Lower leg skin (tissue), 4 donors: ENCODE measurements at regions not wholly inside any gene's neighbourhood (a gene's known extent, or its start where the extent isn't known, plus 50 kb on each side); places are given as distances from the start of the nearest gene placed in this dataset.

Experiments
- DNase-seq, 2 donors: peaks; one replicate each; pipeline ENCODE4 v3.0.0-alpha.2; 2019; ENCODE audit warnings: low spot score in 2 of 2
- H3K4me3 ChIP-seq: fragments of 200-600 bp; sonication (generic); 2 replicates; pipeline ENCODE4 v1.5.1; 2017; ENCODE audit warnings: mild to moderate bottlenecking, low read depth; ENCODE audit not compliant: poor library complexity, severe bottlenecking
- CTCF ChIP-seq, 3 donors: fragments of 450-650 bp; IDR thresholded peaks; one replicate each; pipeline ENCODE4 v1.5.1; 2016; ENCODE audit warnings: antibody characterized with exemption in 3 of 3, mild to moderate bottlenecking in 3 of 3, moderate library complexity in 2 of 3
- POLR2A ChIP-seq, 2 donors: fragments of 450-650 bp; IDR thresholded peaks; one replicate each; pipeline ENCODE4 v1.6.1; 2016 to 2017; ENCODE audit warnings: antibody characterized with exemption in 2 of 2, mild to moderate bottlenecking in 1 of 2, moderate library complexity in 1 of 2
- WGBS, 2 donors: methylation state at CpG; one replicate each; pipeline ENCODE4 v1.1.5; 2018; 5-methylcytosine and 5-hydroxymethylcytosine counted together
- intact Hi-C: fragments of 100-400 bp; cut with DNase I; formaldehyde crosslinking; loops from one replicate; pipeline ENCODE4 v1.15.0; 2023; ENCODE audit warnings: low total_unique reads

- intact Hi-C loops: no loop called here
- H3K4me3 ChIP-seq: no peak overlapping the region
- no peak for DNase-seq
- TF ChIP-seq POLR2A (IDR thresholded peaks at IDR 0.05): no peak
- no peak for TF ChIP-seq CTCF (IDR thresholded peaks at IDR 0.05)
- 91 to 93% methylated on average over 6 of the region's 6 CpGs for WGBS, 2 donors
Observed at GRCh38 chr6:48233063-48233462, 122.1 kb upstream of the PTCHD4 start.

- intact Hi-C loops: no loop called here
Observed at GRCh38 chr6:48229841-48230240, 118.8 kb upstream of the PTCHD4 start.

GRCh38 chr6:48222241-48222640 is 111.2 kb upstream of the PTCHD4 start:
- 66% methylated on average over 4 of the region's 4 CpGs for WGBS, 2 donors
- intact Hi-C loops: no loop called here
- TF ChIP-seq CTCF (IDR thresholded peaks at IDR 0.05) (no peak), POLR2A (IDR thresholded peaks at IDR 0.05) (no peak)
- no peak overlapping the region for H3K4me3 ChIP-seq
- DNase-seq: no peak

More at GRCh38 chr6:48229841-48230240, 118.8 kb upstream of the PTCHD4 start:
- no peak for DNase-seq
- WGBS, 2 donors: 62 to 68% methylated on average over 2 of the region's 2 CpGs
- no peak overlapping the region for H3K4me3 ChIP-seq
- no peak for TF ChIP-seq CTCF (IDR thresholded peaks at IDR 0.05)
- no peak for TF ChIP-seq POLR2A (IDR thresholded peaks at IDR 0.05)

- DNase-seq: no peak
- 64 to 69% methylated on average over 8 of the region's 8 CpGs for WGBS, 2 donors
- H3K4me3 ChIP-seq: no peak overlapping the region
- intact Hi-C loops: no loop called here
- TF ChIP-seq CTCF (IDR thresholded peaks at IDR 0.05): no peak
- no peak for TF ChIP-seq POLR2A (IDR thresholded peaks at IDR 0.05)
Observed at GRCh38 chr6:48213076-48213788, 102.2 kb upstream of the PTCHD4 start.

GRCh38 chr6:48212501-48212900 is 101.5 kb upstream of the PTCHD4 start:
- DNase-seq: no peak
- TF ChIP-seq CTCF (IDR thresholded peaks at IDR 0.05) (no peak), POLR2A (IDR thresholded peaks at IDR 0.05) (no peak)
- H3K4me3 ChIP-seq: no peak overlapping the region
- WGBS, 2 donors: 24 to 35% methylated on average over 3 of the region's 3 CpGs
- intact Hi-C loops: no loop called here

GRCh38 chr6:48206091-48206490 is 95.1 kb upstream of the PTCHD4 start:
- no peak overlapping the region for H3K4me3 ChIP-seq
- 92 to 95% methylated on average over 1 of the region's 1 CpG for WGBS, 2 donors
- intact Hi-C loops: no loop called here
- no peak for TF ChIP-seq POLR2A (IDR thresholded peaks at IDR 0.05)
- DNase-seq: no peak
